ENCODE measurements at regions not wholly inside any gene's neighbourhood (a gene's known extent, or its start where the extent isn't known, plus 50 kb on each side); places are given as distances from the start of the nearest gene placed in this dataset.

DNA sequence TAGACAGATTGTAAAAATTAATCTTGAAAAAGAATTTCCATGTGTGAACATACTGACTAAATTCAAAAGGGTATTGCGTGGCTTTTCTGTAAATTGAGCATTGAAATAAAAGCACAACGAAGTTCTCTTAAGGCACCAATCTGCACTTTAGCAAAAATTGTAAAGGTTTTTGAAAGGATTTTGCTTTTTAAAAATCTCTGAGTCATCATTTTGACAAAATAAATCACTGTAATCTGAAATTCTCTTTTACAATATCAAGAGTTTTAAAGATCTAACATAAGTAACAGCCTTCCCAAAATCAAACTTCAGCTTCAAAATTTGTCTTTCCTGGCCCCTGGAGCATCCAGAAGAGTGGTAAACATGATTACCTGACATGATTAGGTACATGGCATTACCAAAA lies 830.9 kb upstream of the AGA start:
- Histone ChIP-seq H4K20me1 (ENCODE audit: insufficient read depth, low read length) (no peaks in the 10 kb centered on the region), H3K36me3 (ENCODE audit: insufficient read depth, low read length) (no peaks in the 10 kb centered on the region), H3K4me3 (ENCODE audit: insufficient read depth, low read depth, low read length) (no peak overlapping the region), H3K79me2 (ENCODE audit: insufficient read depth, low read length) (no peaks in the 10 kb centered on the region), H3K4me1 (ENCODE audit: insufficient read depth, low read length) (no peaks in the 10 kb centered on the region), H3K4me2 (ENCODE audit: low read length) (no peak overlapping the region), H3K9me3 (ENCODE audit: insufficient read depth, low read depth, low read length) (no peaks in the 10 kb centered on the region), H3K9ac (ENCODE audit: low read length) (no peak overlapping the region), H3K27me3 (ENCODE audit: insufficient read depth, low read length) (no peaks in the 10 kb centered on the region), H3K27ac (ENCODE audit: low read depth, low read length) (no peak overlapping the region), H2AFZ (ENCODE audit: low read depth, low read length) (no peak overlapping the region)
- H3K4me1 Mint-ChIP-seq (ENCODE audit: low read depth, unreplicated experiment): no peaks in the 10 kb centered on the region
- H3K27ac Mint-ChIP-seq (ENCODE audit: unreplicated experiment): no peak overlapping the region
- no peaks in the 10 kb centered on the region for H3K36me3 Mint-ChIP-seq (ENCODE audit: low read depth, unreplicated experiment)
- H3K9me3 Mint-ChIP-seq (ENCODE audit: unreplicated experiment): no peaks in the 10 kb centered on the region
- TF ChIP-seq, protein P1, sequence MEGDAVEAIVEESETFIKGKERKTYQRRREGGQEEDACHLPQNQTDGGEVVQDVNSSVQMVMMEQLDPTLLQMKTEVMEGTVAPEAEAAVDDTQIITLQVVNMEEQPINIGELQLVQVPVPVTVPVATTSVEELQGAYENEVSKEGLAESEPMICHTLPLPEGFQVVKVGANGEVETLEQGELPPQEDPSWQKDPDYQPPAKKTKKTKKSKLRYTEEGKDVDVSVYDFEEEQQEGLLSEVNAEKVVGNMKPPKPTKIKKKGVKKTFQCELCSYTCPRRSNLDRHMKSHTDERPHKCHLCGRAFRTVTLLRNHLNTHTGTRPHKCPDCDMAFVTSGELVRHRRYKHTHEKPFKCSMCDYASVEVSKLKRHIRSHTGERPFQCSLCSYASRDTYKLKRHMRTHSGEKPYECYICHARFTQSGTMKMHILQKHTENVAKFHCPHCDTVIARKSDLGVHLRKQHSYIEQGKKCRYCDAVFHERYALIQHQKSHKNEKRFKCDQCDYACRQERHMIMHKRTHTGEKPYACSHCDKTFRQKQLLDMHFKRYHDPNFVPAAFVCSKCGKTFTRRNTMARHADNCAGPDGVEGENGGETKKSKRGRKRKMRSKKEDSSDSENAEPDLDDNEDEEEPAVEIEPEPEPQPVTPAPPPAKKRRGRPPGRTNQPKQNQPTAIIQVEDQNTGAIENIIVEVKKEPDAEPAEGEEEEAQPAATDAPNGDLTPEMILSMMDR (IDR thresholded peaks at IDR 0.05; ENCODE audit: insufficient read depth, low read depth, low read length): no peak
- TF ChIP-seq EZH2 (IDR thresholded peaks at IDR 0.05; ENCODE audit: insufficient read depth, low read length): no peak
- DNase-seq (ENCODE audit: low read depth) (no peak), FAIRE-seq (no peak)
- H3K27me3 Mint-ChIP-seq (ENCODE audit: low read depth, unreplicated experiment): no peaks in the 10 kb centered on the region
- H3K4me3 Mint-ChIP-seq (ENCODE audit: unreplicated experiment): no peak overlapping the region

DNA sequence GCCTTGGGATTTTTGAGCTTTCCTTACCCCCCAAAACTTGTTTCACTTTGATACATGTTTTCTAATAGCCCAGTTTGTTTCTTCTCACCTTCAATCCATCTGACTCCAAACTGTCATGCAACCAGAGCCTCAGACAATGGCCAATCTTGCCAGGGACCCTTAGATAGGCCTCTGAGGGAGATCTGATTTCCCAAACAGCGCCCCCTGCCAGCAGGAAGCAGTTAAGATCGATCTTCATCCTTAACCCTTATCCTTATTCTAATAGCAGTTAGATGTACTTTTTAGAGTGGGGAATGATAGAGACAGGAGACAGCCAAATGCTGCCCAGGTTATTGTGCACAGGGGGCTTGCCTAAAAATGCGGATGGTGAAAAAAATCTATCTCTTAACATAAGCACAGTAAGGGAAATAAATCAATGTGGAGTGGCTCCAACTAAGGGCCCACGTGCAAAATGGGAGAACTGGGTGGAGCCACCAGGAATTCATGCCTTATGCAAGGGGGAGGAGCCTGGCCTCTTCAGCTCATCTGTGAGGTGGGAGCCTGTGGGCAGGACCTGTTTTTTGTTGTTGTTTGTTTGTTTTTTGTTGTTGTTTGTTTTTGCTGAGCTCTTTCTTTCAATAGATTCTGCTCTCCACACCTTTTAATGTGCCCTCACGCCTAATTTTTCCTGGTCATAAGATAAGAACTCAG lies 833.6 kb upstream of the AGA start:
- Mint-ChIP-seq H3K9me3 (ENCODE audit: unreplicated experiment) (no peaks in the 10 kb centered on the region), H3K27me3 (ENCODE audit: low read depth, unreplicated experiment) (no peaks in the 10 kb centered on the region), H3K36me3 (ENCODE audit: low read depth, unreplicated experiment) (no peaks in the 10 kb centered on the region), H3K4me1 (ENCODE audit: low read depth, unreplicated experiment) (no peaks in the 10 kb centered on the region), H3K27ac (ENCODE audit: unreplicated experiment) (no peak overlapping the region), H3K4me3 (ENCODE audit: unreplicated experiment) (no peak overlapping the region)
- Histone ChIP-seq H3K79me2 (ENCODE audit: insufficient read depth, low read length) (no peaks in the 10 kb centered on the region), H3K4me3 (ENCODE audit: insufficient read depth, low read depth, low read length) (no peak overlapping the region), H3K27me3 (ENCODE audit: insufficient read depth, low read length) (no peaks in the 10 kb centered on the region), H3K4me1 (ENCODE audit: insufficient read depth, low read length) (no peaks in the 10 kb centered on the region), H4K20me1 (ENCODE audit: insufficient read depth, low read length) (no peaks in the 10 kb centered on the region), H3K36me3 (ENCODE audit: insufficient read depth, low read length) (no peaks in the 10 kb centered on the region), H3K27ac (ENCODE audit: low read depth, low read length) (no peak overlapping the region), H3K9ac (ENCODE audit: low read length) (no peak overlapping the region), H3K4me2 (ENCODE audit: low read length) (no peak overlapping the region), H3K9me3 (ENCODE audit: insufficient read depth, low read depth, low read length) (no peaks in the 10 kb centered on the region), H2AFZ (ENCODE audit: low read depth, low read length) (no peak overlapping the region)
- TF ChIP-seq, protein P1 (IDR thresholded peaks at IDR 0.05; ENCODE audit: insufficient read depth, low read depth, low read length): no peak
- TF ChIP-seq EZH2 (IDR thresholded peaks at IDR 0.05; ENCODE audit: insufficient read depth, low read length): no peak
- DNase-seq (ENCODE audit: low read depth) (no peak), FAIRE-seq (no peak)

DNA sequence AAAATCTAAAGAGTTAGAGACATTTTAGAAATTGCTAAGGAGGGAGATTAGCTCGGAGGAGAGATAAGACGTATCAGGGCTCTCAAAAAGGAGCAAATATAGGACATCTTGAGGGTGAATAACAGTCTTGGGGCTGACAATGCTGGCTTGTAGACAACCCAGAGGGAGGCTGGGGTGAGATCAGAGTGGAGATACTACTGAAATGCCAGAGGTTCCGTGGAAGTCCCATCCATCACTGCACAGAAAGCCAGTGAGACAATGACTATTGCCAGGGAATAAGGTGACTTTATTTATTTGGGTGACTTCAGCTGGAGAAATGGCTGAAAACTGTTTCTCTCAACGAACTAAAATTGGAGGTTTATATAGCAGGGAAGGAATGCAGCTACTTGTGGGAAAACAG lies 838.1 kb upstream of the AGA start:
- Histone ChIP-seq H3K9ac (ENCODE audit: low read length) (no peak overlapping the region), H3K79me2 (ENCODE audit: insufficient read depth, low read length) (no peaks in the 10 kb centered on the region), H3K4me2 (ENCODE audit: low read length) (no peak overlapping the region), H3K27ac (ENCODE audit: low read depth, low read length) (no peak overlapping the region), H3K36me3 (ENCODE audit: insufficient read depth, low read length) (no peaks in the 10 kb centered on the region), H3K4me1 (ENCODE audit: insufficient read depth, low read length) (no peaks in the 10 kb centered on the region), H3K9me3 (ENCODE audit: insufficient read depth, low read depth, low read length) (no peaks in the 10 kb centered on the region), H2AFZ (ENCODE audit: low read depth, low read length) (no peak overlapping the region), H4K20me1 (ENCODE audit: insufficient read depth, low read length) (no peaks in the 10 kb centered on the region), H3K4me3 (ENCODE audit: insufficient read depth, low read depth, low read length) (no peak overlapping the region), H3K27me3 (ENCODE audit: insufficient read depth, low read length) (no peaks in the 10 kb centered on the region)
- Mint-ChIP-seq H3K4me1 (ENCODE audit: low read depth, unreplicated experiment) (peaks cover 1% of the 10 kb centered on the region), H3K27ac (ENCODE audit: unreplicated experiment) (no peak overlapping the region), H3K4me3 (ENCODE audit: unreplicated experiment) (no peak overlapping the region), H3K27me3 (ENCODE audit: low read depth, unreplicated experiment) (no peaks in the 10 kb centered on the region), H3K36me3 (ENCODE audit: low read depth, unreplicated experiment) (no peaks in the 10 kb centered on the region), H3K9me3 (ENCODE audit: unreplicated experiment) (no peaks in the 10 kb centered on the region)
- DNase-seq (ENCODE audit: low read depth) (no peak), FAIRE-seq (no peak)
- TF ChIP-seq EZH2 (IDR thresholded peaks at IDR 0.05; ENCODE audit: insufficient read depth, low read length): no peak
- TF ChIP-seq, protein P1 (IDR thresholded peaks at IDR 0.05; ENCODE audit: insufficient read depth, low read depth, low read length): no peak
